Lung microvascular endothelial cell (primary cell): ENCODE measurements at regions not wholly inside any gene's neighbourhood (a gene's known extent, or its start where the extent isn't known, plus 50 kb on each side); places are given as distances from the start of the nearest gene placed in this dataset.

Source experiments
- DNase-seq, 2 donors: peaks; one replicate each; pipeline versions ENCODE4 v3.0.0 to v3.0.0-alpha.2; 2010; ENCODE audit warnings: low read depth in 2 of 2

GRCh38 chr3:135310317-135310716, 515.3 kb downstream of the EPHB1 start:
- DNase-seq: no peak

- no peak for DNase-seq
These were observed 516.6 kb downstream of the EPHB1 start for GRCh38 chr3:135311699-135312098.

- no peak for DNase-seq
These were observed 519.2 kb downstream of the EPHB1 start for GRCh38 chr3:135314237-135314636.

- DNase-seq: no peak
These were observed 529.2 kb downstream of the EPHB1 start for GRCh38 chr3:135324301-135324700.

- no peak for DNase-seq
These were observed 530.0 kb downstream of the EPHB1 start for GRCh38 chr3:135325096-135325495.

- no peak for DNase-seq
These were observed 530.7 kb downstream of the EPHB1 start for GRCh38 chr3:135325726-135326235.

GRCh38 chr3:135326851-135327250, 531.8 kb downstream of the EPHB1 start:
- no peak for DNase-seq

- no peak for DNase-seq
These were observed 533.0 kb downstream of the EPHB1 start for GRCh38 chr3:135328036-135328435.

GRCh38 chr3:135329479-135329878, 534.4 kb downstream of the EPHB1 start:
- no peak for DNase-seq

GRCh38 chr3:135337192-135337591, 542.1 kb downstream of the EPHB1 start:
- DNase-seq: no peak

- DNase-seq: no peak
These were observed 553.6 kb downstream of the EPHB1 start for GRCh38 chr3:135348690-135349089.

- no peak for DNase-seq
These were observed 554.3 kb downstream of the EPHB1 start for GRCh38 chr3:135349254-135349948.

GRCh38 chr3:135352213-135352612, 557.2 kb downstream of the EPHB1 start:
- DNase-seq: no peak

- no peak for DNase-seq
These were observed 567.8 kb downstream of the EPHB1 start for GRCh38 chr3:135362889-135363288.

- no peak for DNase-seq
These were observed 569.6 kb downstream of the EPHB1 start for GRCh38 chr3:135364676-135365075.

- DNase-seq: no peak
These were observed 571.8 kb downstream of the EPHB1 start for GRCh38 chr3:135366816-135367215.

- DNase-seq: no peak
These were observed 573.3 kb downstream of the EPHB1 start for GRCh38 chr3:135368316-135368715.

- DNase-seq: no peak
These were observed 573.7 kb downstream of the EPHB1 start for GRCh38 chr3:135368781-135369180.

GRCh38 chr3:135374571-135374970, 579.5 kb downstream of the EPHB1 start:
- no peak for DNase-seq

GRCh38 chr3:135382188-135382587, 583.3 kb upstream of the PPP2R3A start:
- no peak for DNase-seq

GRCh38 chr3:135382621-135383020, 582.9 kb upstream of the PPP2R3A start:
- DNase-seq: no peak

GRCh38 chr3:135383301-135383700, 582.2 kb upstream of the PPP2R3A start:
- no peak for DNase-seq

- DNase-seq: no peak
These were observed 573.4 kb upstream of the PPP2R3A start for GRCh38 chr3:135392151-135392550.

- DNase-seq: no peak
These were observed 572.4 kb upstream of the PPP2R3A start for GRCh38 chr3:135393159-135393558.
